ENCODE measurements at regions not wholly inside any gene's neighbourhood (a gene's known extent, or its start where the extent isn't known, plus 50 kb on each side); places are given as distances from the start of the nearest gene placed in this dataset.

DNA sequence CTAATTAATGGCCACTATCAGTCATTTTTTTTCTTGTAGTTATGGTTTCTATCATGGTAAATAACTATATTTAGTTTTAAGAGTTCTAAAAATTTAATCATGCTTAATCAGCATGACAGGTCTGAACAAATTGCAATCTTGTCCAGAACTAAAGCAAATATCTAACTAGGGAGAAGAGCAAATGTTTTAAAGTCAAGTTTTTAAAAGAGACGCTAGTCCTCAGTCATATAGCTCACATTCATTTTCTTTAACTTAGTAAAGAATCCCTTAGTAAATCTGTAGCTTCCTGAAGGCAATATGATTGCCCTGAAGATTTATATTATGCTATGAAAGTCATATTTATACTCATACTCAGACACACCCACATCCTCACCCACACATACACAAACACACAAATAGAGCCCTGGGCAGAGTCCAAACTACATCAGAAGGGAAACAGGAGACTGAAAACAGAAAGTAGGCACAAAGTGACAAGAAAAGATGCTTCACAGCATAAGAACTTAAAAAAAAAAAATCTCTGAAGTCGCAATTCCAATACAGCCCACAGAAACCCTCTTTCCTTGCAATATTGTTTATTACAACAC lies 1149.1 kb downstream of the SI start:
- H3K36me3 ChIP-seq: no peaks in the 10 kb centered on the region
- TF ChIP-seq, protein P1, sequence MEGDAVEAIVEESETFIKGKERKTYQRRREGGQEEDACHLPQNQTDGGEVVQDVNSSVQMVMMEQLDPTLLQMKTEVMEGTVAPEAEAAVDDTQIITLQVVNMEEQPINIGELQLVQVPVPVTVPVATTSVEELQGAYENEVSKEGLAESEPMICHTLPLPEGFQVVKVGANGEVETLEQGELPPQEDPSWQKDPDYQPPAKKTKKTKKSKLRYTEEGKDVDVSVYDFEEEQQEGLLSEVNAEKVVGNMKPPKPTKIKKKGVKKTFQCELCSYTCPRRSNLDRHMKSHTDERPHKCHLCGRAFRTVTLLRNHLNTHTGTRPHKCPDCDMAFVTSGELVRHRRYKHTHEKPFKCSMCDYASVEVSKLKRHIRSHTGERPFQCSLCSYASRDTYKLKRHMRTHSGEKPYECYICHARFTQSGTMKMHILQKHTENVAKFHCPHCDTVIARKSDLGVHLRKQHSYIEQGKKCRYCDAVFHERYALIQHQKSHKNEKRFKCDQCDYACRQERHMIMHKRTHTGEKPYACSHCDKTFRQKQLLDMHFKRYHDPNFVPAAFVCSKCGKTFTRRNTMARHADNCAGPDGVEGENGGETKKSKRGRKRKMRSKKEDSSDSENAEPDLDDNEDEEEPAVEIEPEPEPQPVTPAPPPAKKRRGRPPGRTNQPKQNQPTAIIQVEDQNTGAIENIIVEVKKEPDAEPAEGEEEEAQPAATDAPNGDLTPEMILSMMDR (IDR thresholded peaks at IDR 0.05; ENCODE audit: borderline replicate concordance): no peak
- no peaks in the 10 kb centered on the region for H3K4me1 ChIP-seq
- H3K27me3 ChIP-seq (ENCODE audit: low read depth): no peaks in the 10 kb centered on the region
- intact Hi-C loops (cut with micrococcal nuclease): no loop called here
- no peak for DNase-seq
- H3K9me3 ChIP-seq (replicated peaks): no peaks in the 10 kb centered on the region
- H3K4me3 ChIP-seq: no peak overlapping the region
- no peak overlapping the region for H3K27ac ChIP-seq (replicated peaks)

DNA sequence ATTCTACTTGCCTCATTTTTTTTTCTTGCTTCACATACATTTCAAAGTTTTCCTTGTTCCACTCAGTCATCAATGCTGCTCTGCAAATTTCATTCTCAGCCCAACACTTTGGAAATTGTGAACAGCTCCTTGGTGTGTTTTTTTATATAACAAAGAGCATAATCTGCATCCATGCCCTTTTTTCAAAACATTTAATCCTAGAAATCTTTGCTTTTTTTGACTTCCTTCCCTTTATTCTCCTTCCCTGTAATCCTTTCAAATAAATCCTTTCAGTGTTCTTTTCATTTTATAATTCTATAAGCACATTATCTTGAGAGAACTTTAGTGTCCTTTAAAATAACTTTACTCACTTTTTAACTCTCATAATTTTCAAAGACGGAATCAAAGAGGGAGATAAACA lies 1150.8 kb downstream of the SI start:
- Histone ChIP-seq H3K27me3 (ENCODE audit: low read depth) (no peaks in the 10 kb centered on the region), H3K4me3 (no peak overlapping the region), H3K9me3 (replicated peaks) (no peaks in the 10 kb centered on the region), H3K4me1 (no peaks in the 10 kb centered on the region), H3K36me3 (no peaks in the 10 kb centered on the region), H3K27ac (replicated peaks) (no peak overlapping the region)
- intact Hi-C loops (cut with micrococcal nuclease): no loop called here
- TF ChIP-seq, protein P1 (IDR thresholded peaks at IDR 0.05; ENCODE audit: borderline replicate concordance): no peak
- DNase-seq: no peak

DNA sequence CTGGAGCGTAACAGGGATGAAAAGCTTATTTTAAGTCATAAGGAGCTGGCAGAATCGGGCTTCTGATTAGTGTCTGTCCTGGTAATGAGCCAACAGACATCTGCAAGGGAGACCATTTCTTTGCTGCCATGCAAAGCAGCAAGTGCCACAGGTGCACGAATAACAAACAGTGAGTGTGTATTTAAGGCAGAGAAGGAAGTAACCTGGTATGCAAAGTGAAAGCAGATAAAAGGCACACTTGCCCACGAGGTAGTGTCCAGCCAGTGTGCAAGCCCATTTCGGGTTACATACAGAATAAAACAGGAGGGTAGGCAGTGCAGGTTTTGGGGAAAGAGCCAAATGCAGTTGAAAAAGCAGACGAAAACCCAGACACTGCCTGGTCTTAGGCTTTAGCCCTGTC lies 1153.7 kb downstream of the SI start:
- Histone ChIP-seq H3K4me1 (no peaks in the 10 kb centered on the region), H3K36me3 (no peaks in the 10 kb centered on the region), H3K27me3 (ENCODE audit: low read depth) (no peaks in the 10 kb centered on the region), H3K27ac (replicated peaks) (no peak overlapping the region), H3K9me3 (replicated peaks) (peaks cover 5% of the 10 kb centered on the region), H3K4me3 (no peak overlapping the region)
- intact Hi-C loops (cut with micrococcal nuclease): no loop called here
- TF ChIP-seq, protein P1 (IDR thresholded peaks at IDR 0.05; ENCODE audit: borderline replicate concordance): no peak
- no peak for DNase-seq

DNA sequence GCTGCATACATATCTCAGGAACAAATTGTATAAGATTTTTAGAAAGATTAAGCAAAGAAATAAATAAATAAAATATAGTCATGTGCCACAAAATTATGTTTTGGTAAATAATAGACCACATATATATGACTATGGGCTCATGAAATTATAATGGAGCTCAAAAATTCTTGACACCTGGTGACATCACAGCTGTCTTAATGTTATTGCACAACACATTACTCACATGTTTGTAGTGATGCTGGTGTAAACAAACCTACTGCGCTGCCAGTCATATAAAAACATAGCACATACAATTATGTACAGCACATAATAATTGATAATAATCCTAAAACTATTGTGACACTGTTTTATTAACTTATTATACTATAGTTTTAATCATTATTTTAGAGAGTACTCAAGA lies 1159.1 kb downstream of the SI start:
- TF ChIP-seq, protein P1 (IDR thresholded peaks at IDR 0.05; ENCODE audit: borderline replicate concordance): no peak
- H3K9me3 ChIP-seq (replicated peaks): peaks cover 5% of the 10 kb centered on the region
- intact Hi-C loops (cut with micrococcal nuclease): no loop called here
- H3K4me1 ChIP-seq: no peaks in the 10 kb centered on the region
- DNase-seq: no peak
- no peak overlapping the region for H3K27ac ChIP-seq (replicated peaks)
- no peak overlapping the region for H3K4me3 ChIP-seq
- no peaks in the 10 kb centered on the region for H3K36me3 ChIP-seq
- no peaks in the 10 kb centered on the region for H3K27me3 ChIP-seq (ENCODE audit: low read depth)

DNA sequence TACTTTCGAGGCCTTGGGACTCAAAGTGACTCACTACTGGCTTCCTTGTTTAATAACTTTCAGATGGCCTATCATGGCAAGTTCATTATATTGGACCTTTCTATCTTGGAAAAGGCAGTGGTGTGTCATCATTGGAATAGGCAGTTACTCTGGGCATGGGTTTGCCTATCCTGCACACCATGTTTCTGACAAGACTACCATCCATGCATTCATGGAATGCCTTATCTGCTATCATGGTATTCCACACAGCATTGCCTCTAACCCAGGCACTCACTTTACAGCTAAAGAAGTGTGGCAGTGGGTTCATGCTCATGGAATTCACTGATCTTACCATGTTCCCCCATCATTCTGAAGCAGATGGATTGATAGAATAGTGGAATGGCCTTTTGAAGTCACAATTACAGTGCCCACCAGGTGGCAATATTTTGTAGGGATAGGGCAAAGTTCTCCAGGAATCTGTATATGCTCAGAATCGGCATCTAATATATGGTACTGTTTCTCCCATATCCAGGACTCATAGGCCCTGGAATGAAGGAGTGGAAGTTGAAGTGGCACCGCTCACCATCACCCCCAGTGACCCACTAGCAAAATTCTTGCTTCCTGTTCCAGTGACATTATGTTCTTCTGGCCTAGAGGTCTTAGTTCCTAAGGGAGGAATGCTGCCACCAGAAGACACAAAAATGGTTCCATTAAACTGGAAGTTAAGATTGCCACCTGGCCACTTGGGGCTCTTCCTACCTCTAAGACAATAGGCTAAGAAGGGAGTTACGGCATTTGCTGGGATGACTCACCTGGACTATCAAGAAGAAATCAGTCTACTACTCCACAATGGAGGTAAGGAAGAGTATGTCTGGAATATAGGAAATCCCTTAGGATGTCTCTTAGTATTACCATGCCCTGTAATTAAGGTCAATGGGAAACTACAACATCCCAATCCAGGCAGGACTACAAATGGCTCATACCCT lies 1161.4 kb downstream of the SI start:
- no peak for DNase-seq
- no peak overlapping the region for H3K27ac ChIP-seq (replicated peaks)
- no peaks in the 10 kb centered on the region for H3K36me3 ChIP-seq
- H3K27me3 ChIP-seq (ENCODE audit: low read depth): no peaks in the 10 kb centered on the region
- no peak overlapping the region for H3K4me3 ChIP-seq
- intact Hi-C loops (cut with micrococcal nuclease): no loop called here
- H3K4me1 ChIP-seq: no peaks in the 10 kb centered on the region
- TF ChIP-seq, protein P1 (IDR thresholded peaks at IDR 0.05; ENCODE audit: borderline replicate concordance): no peak
- peaks cover 5% of the 10 kb centered on the region for H3K9me3 ChIP-seq (replicated peaks)
